HG03060 (cell line): ENCODE measurements at regions not wholly inside any gene's neighbourhood (a gene's known extent, or its start where the extent isn't known, plus 50 kb on each side); places are given as distances from the start of the nearest gene placed in this dataset.

Experiments used
- ATAC-seq: cut with Tn5 transposase; IDR thresholded peaks from one replicate; pipeline ENCODE4 v1.9.1; 2021; ENCODE audit warnings: low read depth, moderate number of reproducible peaks; ENCODE audit not compliant: unreplicated experiment

- no peak for ATAC-seq
These were observed 60.8 kb upstream of the F3 start for GRCh38 chr1:94602316-94602715.

GRCh38 chr1:94600556-94600955, 59.0 kb upstream of the F3 start:
- ATAC-seq: no peak

- ATAC-seq: no peak
These were observed 57.7 kb upstream of the F3 start for GRCh38 chr1:94599095-94599813.

DNA sequence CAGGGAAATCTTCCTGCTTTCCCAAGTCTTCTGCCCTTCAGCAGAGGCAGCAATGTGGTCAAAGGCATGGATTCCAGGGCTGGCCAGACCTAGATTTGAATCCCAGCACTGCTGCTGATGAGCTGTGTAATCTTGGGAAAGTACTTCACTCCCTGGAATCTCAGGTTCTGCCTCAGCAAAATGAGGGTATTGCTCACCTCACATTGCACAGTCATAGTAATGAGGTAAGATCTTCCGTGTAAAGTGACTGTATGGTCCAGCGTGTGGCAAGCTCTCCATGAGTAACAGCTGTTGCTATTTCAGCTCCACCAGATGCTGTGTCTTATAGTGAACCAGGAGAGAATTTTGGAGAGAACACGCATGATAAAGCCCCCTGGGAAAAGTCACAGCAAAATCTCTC, 56.1 kb upstream of the F3 start:
- ATAC-seq: no peak

- ATAC-seq: no peak
These were observed 54.7 kb upstream of the F3 start for GRCh38 chr1:94596260-94596659.

- no peak for ATAC-seq
These were observed 54.1 kb upstream of the F3 start for GRCh38 chr1:94595658-94596057.

GRCh38 chr1:94593611-94594010, 52.1 kb upstream of the F3 start:
- no peak for ATAC-seq

- no peak for ATAC-seq
These were observed 51.0 kb upstream of the F3 start for GRCh38 chr1:94592571-94592920.

GRCh38 chr1:94591823-94592570, 50.4 kb upstream of the F3 start:
- no peak for ATAC-seq
